ENCODE measurements at regions not wholly inside any gene's neighbourhood (a gene's known extent, or its start where the extent isn't known, plus 50 kb on each side); places are given as distances from the start of the nearest gene placed in this dataset.

- no peaks in the 10 kb centered on the region for H3K27me3 ChIP-seq (ENCODE audit: control insufficient read depth in 1 of 2, insufficient read depth in 2 of 2, low read length in 2 of 2)
- intact Hi-C loops (cut with micrococcal nuclease; ENCODE audit: unreplicated experiment): no loop called here
- H3K4me1 ChIP-seq (ENCODE audit: insufficient read depth, low read length): no peaks in the 10 kb centered on the region
- H3K4me2 ChIP-seq (ENCODE audit: low read depth, low read length): no peak overlapping the region
- H2AFZ ChIP-seq (ENCODE audit: low read length): no peak overlapping the region
- no peaks in the 10 kb centered on the region for H3K9me3 ChIP-seq (ENCODE audit: low read length)
- ChIA-PET CTCF (ENCODE audit: low intra/inter-chr PET ratio, low total read pairs) (no interaction called here), POLR2A (no interaction called here)
- H3K9ac ChIP-seq (ENCODE audit: insufficient read depth, low read depth, low read length): no peak overlapping the region
- DNase-seq (ENCODE audit: low spot score) (no peak), FAIRE-seq (no peak), ATAC-seq (no peak)
- in situ Hi-C loops (cut with HindIII; ENCODE audit: extremely low pct_ligation_motif_present, low pct_unique_long_range_greater_than_20kb): loop anchor here (5.0 kb wide), 1 partner anchor 168 kb away; no protein-coding TSS in a partner anchor
- no TSS peak for BruUV-seq (replicated peaks)
- TF ChIP-seq ZNF234 (CRISPR knock-in tag; conservative IDR thresholded peaks at IDR 0.05) (no peak), RFX1 (IDR thresholded peaks at IDR 0.05) (no peak), ZNF235 (CRISPR knock-in tag; IDR thresholded peaks at IDR 0.05; ENCODE audit: borderline replicate concordance) (no peak), FOXA3 (CRISPR knock-in tag; IDR thresholded peaks at IDR 0.05) (no peak), TGIF2 (CRISPR knock-in tag; IDR thresholded peaks at IDR 0.05) (no peak), RFX5 (IDR thresholded peaks at IDR 0.05; ENCODE audit: low read depth, low read length) (no peak), NCOA5 (CRISPR knock-in tag; IDR thresholded peaks at IDR 0.05) (no peak), ZNF263 (CRISPR knock-in tag; IDR thresholded peaks at IDR 0.05) (no peak), ZNF160 (CRISPR knock-in tag; IDR thresholded peaks at IDR 0.05) (no peak), ZNF510 (CRISPR knock-in tag; IDR thresholded peaks at IDR 0.05; ENCODE audit: low read depth) (no peak), YEATS2 (CRISPR knock-in tag; IDR thresholded peaks at IDR 0.05; ENCODE audit: borderline replicate concordance) (no peak), ONECUT2 (CRISPR knock-in tag; IDR thresholded peaks at IDR 0.05) (no peak), KLF16 (CRISPR knock-in tag; IDR thresholded peaks at IDR 0.05) (no peak), HMGA1 (CRISPR knock-in tag; conservative IDR thresholded peaks at IDR 0.05) (no peak), ZBTB39 (CRISPR knock-in tag; IDR thresholded peaks at IDR 0.05) (no peak), MAFG (CRISPR knock-in tag; IDR thresholded peaks at IDR 0.05) (no peak)
- TF ChIP-seq, protein P1, sequence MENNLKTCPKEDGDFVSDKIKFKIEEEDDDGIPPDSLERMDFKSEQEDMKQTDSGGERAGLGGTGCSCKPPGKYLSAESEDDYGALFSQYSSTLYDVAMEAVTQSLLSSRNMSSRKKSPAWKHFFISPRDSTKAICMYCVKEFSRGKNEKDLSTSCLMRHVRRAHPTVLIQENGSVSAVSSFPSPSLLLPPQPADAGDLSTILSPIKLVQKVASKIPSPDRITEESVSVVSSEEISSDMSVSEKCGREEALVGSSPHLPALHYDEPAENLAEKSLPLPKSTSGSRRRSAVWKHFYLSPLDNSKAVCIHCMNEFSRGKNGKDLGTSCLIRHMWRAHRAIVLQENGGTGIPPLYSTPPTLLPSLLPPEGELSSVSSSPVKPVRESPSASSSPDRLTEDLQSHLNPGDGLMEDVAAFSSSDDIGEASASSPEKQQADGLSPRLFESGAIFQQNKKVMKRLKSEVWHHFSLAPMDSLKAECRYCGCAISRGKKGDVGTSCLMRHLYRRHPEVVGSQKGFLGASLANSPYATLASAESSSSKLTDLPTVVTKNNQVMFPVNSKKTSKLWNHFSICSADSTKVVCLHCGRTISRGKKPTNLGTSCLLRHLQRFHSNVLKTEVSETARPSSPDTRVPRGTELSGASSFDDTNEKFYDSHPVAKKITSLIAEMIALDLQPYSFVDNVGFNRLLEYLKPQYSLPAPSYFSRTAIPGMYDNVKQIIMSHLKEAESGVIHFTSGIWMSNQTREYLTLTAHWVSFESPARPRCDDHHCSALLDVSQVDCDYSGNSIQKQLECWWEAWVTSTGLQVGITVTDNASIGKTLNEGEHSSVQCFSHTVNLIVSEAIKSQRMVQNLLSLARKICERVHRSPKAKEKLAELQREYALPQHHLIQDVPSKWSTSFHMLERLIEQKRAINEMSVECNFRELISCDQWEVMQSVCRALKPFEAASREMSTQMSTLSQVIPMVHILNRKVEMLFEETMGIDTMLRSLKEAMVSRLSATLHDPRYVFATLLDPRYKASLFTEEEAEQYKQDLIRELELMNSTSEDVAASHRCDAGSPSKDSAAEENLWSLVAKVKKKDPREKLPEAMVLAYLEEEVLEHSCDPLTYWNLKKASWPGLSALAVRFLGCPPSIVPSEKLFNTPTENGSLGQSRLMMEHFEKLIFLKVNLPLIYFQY (CRISPR knock-in tag; IDR thresholded peaks at IDR 0.05; ENCODE audit: borderline replicate concordance): no peak
- TF ChIP-seq, protein P2, sequence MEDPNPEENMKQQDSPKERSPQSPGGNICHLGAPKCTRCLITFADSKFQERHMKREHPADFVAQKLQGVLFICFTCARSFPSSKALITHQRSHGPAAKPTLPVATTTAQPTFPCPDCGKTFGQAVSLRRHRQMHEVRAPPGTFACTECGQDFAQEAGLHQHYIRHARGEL (CRISPR knock-in tag; IDR thresholded peaks at IDR 0.05): no peak
- WGBS (ENCODE audit: low lambda C conversion rate): 53% methylated on average over 5 of the region's 5 CpGs
- H3K79me2 ChIP-seq (ENCODE audit: insufficient read depth, low read length): no peaks in the 10 kb centered on the region
- no peak overlapping the region for H3K4me3 ChIP-seq (replicated peaks in 1 of 3; ENCODE audit: insufficient read depth in 1 of 3, low read depth in 2 of 3, low read length in 3 of 3)
- no peaks in the 10 kb centered on the region for H4K20me1 ChIP-seq (ENCODE audit: insufficient read depth, low read length)
- H3K36me3 ChIP-seq (replicated peaks in 1 of 2; ENCODE audit: control insufficient read depth in 1 of 2, insufficient read depth in 2 of 2, low read length in 2 of 2): no peaks in the 10 kb centered on the region
- H3K27ac ChIP-seq (ENCODE audit: extremely low read length, insufficient read depth, low read length): no peak overlapping the region
These were observed 164.7 kb upstream of the CCND2 start for GRCh38 chr12:4108803-4109345.
